ENCODE measurements at regions not wholly inside any gene's neighbourhood (a gene's known extent, or its start where the extent isn't known, plus 50 kb on each side); places are given as distances from the start of the nearest gene placed in this dataset.

DNA sequence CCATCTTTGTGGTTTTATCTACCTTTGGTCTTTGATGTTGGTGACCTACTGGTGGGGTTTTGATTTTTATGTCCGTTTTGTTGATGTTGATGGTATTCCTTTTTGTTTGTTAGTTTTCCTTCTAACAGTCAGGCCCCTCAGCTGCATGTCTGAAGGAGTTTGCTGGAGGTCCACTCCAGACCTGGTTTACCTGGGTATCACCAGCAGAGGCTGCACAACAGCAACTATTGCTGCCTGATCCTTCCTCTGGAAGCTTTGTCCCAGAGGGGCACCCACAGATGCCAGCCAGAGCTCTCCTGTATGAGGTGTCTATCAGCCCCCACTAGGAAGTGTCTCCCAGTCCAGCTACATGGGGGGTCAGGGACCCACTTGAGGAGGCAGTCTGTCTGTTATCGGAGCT lies 199.3 kb upstream of the WDFY3 start:
- no peak for TF ChIP-seq CTCF (conservative IDR thresholded peaks at IDR 0.05; ENCODE audit: low read depth, low read length)
- TF ChIP-seq EZH2 (IDR thresholded peaks at IDR 0.05; ENCODE audit: borderline replicate concordance, low read depth, low read length, poor library complexity, severe bottlenecking): no peak
